ENCODE measurements at regions not wholly inside any gene's neighbourhood (a gene's known extent, or its start where the extent isn't known, plus 50 kb on each side); places are given as distances from the start of the nearest gene placed in this dataset.

- DNase-seq (ENCODE audit: low read depth): no peak
Measured at GRCh38 chr12:23450810-23451209, 498.7 kb downstream of the SOX5 start.

- DNase-seq (ENCODE audit: low read depth): no peak
Measured at GRCh38 chr12:23455283-23455682, 494.2 kb downstream of the SOX5 start.

GRCh38 chr12:23458640-23459039 lies 490.8 kb downstream of the SOX5 start:
- DNase-seq (ENCODE audit: low read depth): no peak

- DNase-seq (ENCODE audit: low read depth): no peak
Measured at GRCh38 chr12:23462546-23462945, 486.9 kb downstream of the SOX5 start.

- DNase-seq (ENCODE audit: low read depth): no peak
Measured at GRCh38 chr12:23463172-23463571, 486.3 kb downstream of the SOX5 start.

GRCh38 chr12:23464241-23464812 lies 485.1 kb downstream of the SOX5 start:
- no peak for DNase-seq (ENCODE audit: low read depth)

GRCh38 chr12:23472329-23472971 lies 477.0 kb downstream of the SOX5 start:
- no peak for DNase-seq (ENCODE audit: low read depth)

- no peak for DNase-seq (ENCODE audit: low read depth)
Measured at GRCh38 chr12:23473071-23473470, 476.4 kb downstream of the SOX5 start.

- no peak for DNase-seq (ENCODE audit: low read depth)
Measured at GRCh38 chr12:23474438-23474976, 475.0 kb downstream of the SOX5 start.

All from LHCN-M2 (cell line).